HEK293T (cell line): ENCODE measurements at regions not wholly inside any gene's neighbourhood (a gene's known extent, or its start where the extent isn't known, plus 50 kb on each side); places are given as distances from the start of the nearest gene placed in this dataset.

Experiments
- CTCF ChIA-PET: fragments of 350-600 bp; formaldehyde crosslinking; extraction: SDS; loops from one replicate; lab custom pipeline; 2021; ENCODE audit warnings: antibody characterized with exemption, inconsistent platforms; lab: Yijun Ruan, JAX
- POLR2A ChIA-PET: fragments of 350-600 bp; formaldehyde crosslinking; extraction: SDS; loops from one replicate; lab custom pipeline; 2020; ENCODE audit warnings: antibody characterized with exemption, inconsistent platforms; lab: Yijun Ruan, JAX
- DNase-seq: peaks from one replicate; pipeline ENCODE4 v3.0.0; 2012; ENCODE audit warnings: mixed read lengths; ENCODE audit errors: extremely low spot score
- ARNT ChIP-seq: fragments of 450-650 bp; IDR thresholded peaks from 2 replicates; pipeline ENCODE4 v1.6.1; 2017; ENCODE audit warnings: mild to moderate bottlenecking
- BHLHE40 ChIP-seq: fragments of 450-650 bp; IDR thresholded peaks from 2 replicates; pipeline ENCODE4 v1.6.1; 2016; ENCODE audit warnings: mild to moderate bottlenecking, moderate library complexity, borderline replicate concordance
- CTBP1 ChIP-seq: fragments of 450-650 bp; IDR thresholded peaks from 2 replicates; pipeline ENCODE4 v1.6.1; 2016; ENCODE audit warnings: borderline replicate concordance
- ELF4 ChIP-seq: fragments of 450-650 bp; IDR thresholded peaks from 2 replicates; pipeline ENCODE4 v1.6.1; 2017; ENCODE audit warnings: antibody characterized with exemption
- FOXA1 ChIP-seq: fragments of 450-650 bp; IDR thresholded peaks from 2 replicates; pipeline ENCODE4 v1.6.1; 2016; ENCODE audit warnings: mild to moderate bottlenecking
- FOXK2 ChIP-seq: fragments of 450-650 bp; IDR thresholded peaks from 2 replicates; pipeline ENCODE4 v1.6.1; 2016; ENCODE audit warnings: mild to moderate bottlenecking
- FOXM1 ChIP-seq: fragments of 450-650 bp; IDR thresholded peaks from 2 replicates; pipeline ENCODE4 v1.6.1; 2017; ENCODE audit warnings: mild to moderate bottlenecking, borderline replicate concordance
- HDGF ChIP-seq: fragments of 450-650 bp; IDR thresholded peaks from 2 replicates; pipeline ENCODE4 v1.6.1; 2017; ENCODE audit warnings: antibody characterized with exemption, borderline replicate concordance
- L3MBTL2 ChIP-seq: fragments of 450-650 bp; conservative IDR thresholded peaks from 2 replicates; pipeline ENCODE4 v1.6.1; 2016; ENCODE audit warnings: mild to moderate bottlenecking
- LEF1 ChIP-seq: fragments of 450-650 bp; IDR thresholded peaks from 2 replicates; pipeline ENCODE4 v1.6.1; 2017; ENCODE audit warnings: mild to moderate bottlenecking, borderline replicate concordance
- NFRKB ChIP-seq: fragments of 450-650 bp; IDR thresholded peaks from 2 replicates; pipeline ENCODE4 v1.6.1; 2016; ENCODE audit warnings: mild to moderate bottlenecking, moderate library complexity
- PKNOX1 ChIP-seq: fragments of 450-650 bp; IDR thresholded peaks from 2 replicates; pipeline ENCODE4 v1.6.1; 2016
- SP1 ChIP-seq: fragments of 450-650 bp; IDR thresholded peaks from 2 replicates; pipeline ENCODE4 v1.6.1; 2017
- SUZ12 ChIP-seq: fragments of 450-650 bp; IDR thresholded peaks from 2 replicates; pipeline ENCODE4 v1.6.1; 2016; ENCODE audit warnings: mild to moderate bottlenecking
- TARDBP ChIP-seq: fragments of 450-650 bp; IDR thresholded peaks from 2 replicates; pipeline ENCODE4 v1.6.1; 2016
- ZNF384 ChIP-seq: fragments of 450-650 bp; IDR thresholded peaks from 2 replicates; pipeline ENCODE4 v1.6.1; 2016

- ChIA-PET CTCF (no interaction called here), POLR2A (interaction anchor here (0.6 kb wide), 1 partner anchor 11 kb away, joined by 3 read pairs; no protein-coding TSS in a partner anchor)
- TF ChIP-seq CTBP1 (no peak), ARNT (no peak), TARDBP (no peak), HDGF (no peak), ELF4 (no peak), FOXK2 (no peak), FOXM1 (no peak), ZNF384 (no peak), LEF1 (no peak), SP1 (no peak), PKNOX1 (no peak), BHLHE40 (no peak), NFRKB (no peak), FOXA1 (no peak), SUZ12 (no peak), L3MBTL2 (no peak)
- DNase-seq: no peak
These were observed 95.4 kb downstream of the PJA1 start for GRCh38 chrX:69069876-69070275.

- no peak for TF ChIP-seq SP1
- no peak for TF ChIP-seq CTBP1
- TF ChIP-seq L3MBTL2: no peak
- no peak for TF ChIP-seq TARDBP
- TF ChIP-seq PKNOX1: no peak
- no peak for TF ChIP-seq NFRKB
- no peak for TF ChIP-seq FOXK2
- TF ChIP-seq ELF4: no peak
- TF ChIP-seq FOXM1: no peak
- TF ChIP-seq SUZ12: no peak
- CTCF ChIA-PET: interaction anchor here (0.5 kb wide), 1 partner anchor 32 kb away, joined by 3 read pairs; no protein-coding TSS in a partner anchor
- POLR2A ChIA-PET: interaction anchor here (0.6 to 0.8 kb wide), 3 partner anchors 11 to 240 kb away, joined by 3 to 4 read pairs (median 3); partner anchors contain the start of gene EFNB1
- DNase-seq: no peak
These were observed 96.2 kb downstream of the PJA1 start for GRCh38 chrX:69069086-69069445.

GRCh38 chrX:69068301-69069085 lies 96.8 kb downstream of the PJA1 start:
- POLR2A ChIA-PET: interaction anchor here (0.7 to 0.8 kb wide), 3 partner anchors 15 to 240 kb away, joined by 3 to 4 read pairs (median 4); partner anchors contain the start of gene EFNB1

GRCh38 chrX:69067841-69068240 lies 97.4 kb downstream of the PJA1 start:
- TF ChIP-seq BHLHE40 (no peak), L3MBTL2 (no peak), FOXM1 (no peak), FOXK2 (no peak), SP1 (no peak), TARDBP (no peak), HDGF (no peak), FOXA1 (no peak), NFRKB (no peak), ZNF384 (no peak), LEF1 (no peak), PKNOX1 (no peak), ELF4 (no peak), SUZ12 (no peak), CTBP1 (no peak), ARNT (no peak)
- ChIA-PET POLR2A (interaction anchor here (0.8 kb wide), 1 partner anchor 239 kb away, joined by 4 read pairs; the partner anchor contains the start of gene EFNB1), CTCF (interaction anchor here (1.3 kb wide), 1 partner anchor 240 kb away, joined by 3 read pairs; no protein-coding TSS in a partner anchor)
- no peak for DNase-seq

More at GRCh38 chrX:69068301-69069085, 96.8 kb downstream of the PJA1 start:
- CTCF ChIA-PET: interaction anchor here (0.5 to 1.3 kb wide), 2 partner anchors 33 to 241 kb away, joined by 3 read pairs; no protein-coding TSS in a partner anchor
- no peak for DNase-seq
- TF ChIP-seq SP1 (no peak), HDGF (no peak), L3MBTL2 (no peak), ZNF384 (no peak), FOXM1 (no peak), CTBP1 (no peak), PKNOX1 (no peak), TARDBP (no peak), ARNT (no peak), FOXK2 (no peak)
